ENCODE measurements at regions not wholly inside any gene's neighbourhood (a gene's known extent, or its start where the extent isn't known, plus 50 kb on each side); places are given as distances from the start of the nearest gene placed in this dataset.

GRCh38 chr1:5596651-5597050, 395.6 kb downstream of the NPHP4 start:
- Histone ChIP-seq H3K36me3 (ENCODE audit: control insufficient read depth, low read length) (no peaks in the 10 kb centered on the region), H3K79me2 (ENCODE audit: control insufficient read depth, low read length) (no peaks in the 10 kb centered on the region)
- no peak for TF ChIP-seq CTCF (IDR thresholded peaks at IDR 0.05; ENCODE audit: low read depth, low read length, poor library complexity, severe bottlenecking)
- TF ChIP-seq EZH2phosphoT487 (IDR thresholded peaks at IDR 0.05; ENCODE audit: borderline replicate concordance, low read length): no peak

GRCh38 chr1:5595531-5596170, 396.6 kb downstream of the NPHP4 start:
- no peaks in the 10 kb centered on the region for H3K36me3 ChIP-seq (ENCODE audit: control insufficient read depth, low read length)
- H3K79me2 ChIP-seq (ENCODE audit: control insufficient read depth, low read length): no peaks in the 10 kb centered on the region
- no peak overlapping the region for H3K4me2 ChIP-seq (ENCODE audit: low read length)
- no peaks in the 10 kb centered on the region for H3K4me1 ChIP-seq (ENCODE audit: control insufficient read depth, low read length)
- peaks cover 5% of the 10 kb centered on the region; the same call in 1 of the 2 replicates for H3K9me3 ChIP-seq (ENCODE audit: control insufficient read depth, insufficient read depth, low read length)
- H3K4me3 ChIP-seq (ENCODE audit: low read length): no peak overlapping the region
- no peaks in the 10 kb centered on the region for H3F3A ChIP-seq (ENCODE audit: control insufficient read depth, insufficient read depth)
- no peak overlapping the region for H3K27ac ChIP-seq (ENCODE audit: low read depth, low read length)
- H3K27me3 ChIP-seq (ENCODE audit: control insufficient read depth, low read length): no peaks in the 10 kb centered on the region
- H4K20me1 ChIP-seq (ENCODE audit: control insufficient read depth, insufficient read depth, low read depth, low read length): no peaks in the 10 kb centered on the region
- H3K9me2 ChIP-seq (replicated peaks; ENCODE audit: control insufficient read depth, low read length): no peaks in the 10 kb centered on the region
- TF ChIP-seq CTCF (IDR thresholded peaks at IDR 0.05; ENCODE audit: low read depth, low read length, poor library complexity, severe bottlenecking) (no peak), EZH2phosphoT487 (IDR thresholded peaks at IDR 0.05; ENCODE audit: borderline replicate concordance, low read length) (no peak)

More at GRCh38 chr1:5596651-5597050, 395.6 kb downstream of the NPHP4 start:
- Histone ChIP-seq H3K4me2 (ENCODE audit: low read length) (no peak overlapping the region), H3F3A (ENCODE audit: control insufficient read depth, insufficient read depth) (no peaks in the 10 kb centered on the region), H3K4me3 (ENCODE audit: low read length) (no peak overlapping the region), H3K4me1 (ENCODE audit: control insufficient read depth, low read length) (no peaks in the 10 kb centered on the region), H4K20me1 (ENCODE audit: control insufficient read depth, insufficient read depth, low read depth, low read length) (no peaks in the 10 kb centered on the region), H3K9me3 (ENCODE audit: control insufficient read depth, insufficient read depth, low read length) (no peaks in the 10 kb centered on the region), H3K27ac (ENCODE audit: low read depth, low read length) (no peak overlapping the region), H3K9me2 (replicated peaks; ENCODE audit: control insufficient read depth, low read length) (no peaks in the 10 kb centered on the region), H3K27me3 (ENCODE audit: control insufficient read depth, low read length) (no peaks in the 10 kb centered on the region)

- H3K27me3 ChIP-seq (ENCODE audit: control insufficient read depth, low read length): no peaks in the 10 kb centered on the region
- no peaks in the 10 kb centered on the region for H4K20me1 ChIP-seq (ENCODE audit: control insufficient read depth, insufficient read depth, low read depth, low read length)
- H3K4me2 ChIP-seq (ENCODE audit: low read length): no peak overlapping the region
- H3K4me1 ChIP-seq (ENCODE audit: control insufficient read depth, low read length): no peaks in the 10 kb centered on the region
- H3K9me2 ChIP-seq (replicated peaks; ENCODE audit: control insufficient read depth, low read length): no peaks in the 10 kb centered on the region
- peaks cover 5% of the 10 kb centered on the region; the same call in 1 of the 2 replicates for H3K9me3 ChIP-seq (ENCODE audit: control insufficient read depth, insufficient read depth, low read length)
- TF ChIP-seq EZH2phosphoT487 (IDR thresholded peaks at IDR 0.05; ENCODE audit: borderline replicate concordance, low read length): no peak
- no peak for TF ChIP-seq CTCF (IDR thresholded peaks at IDR 0.05; ENCODE audit: low read depth, low read length, poor library complexity, severe bottlenecking)
- no peaks in the 10 kb centered on the region for H3K36me3 ChIP-seq (ENCODE audit: control insufficient read depth, low read length)
- no peak overlapping the region for H3K4me3 ChIP-seq (ENCODE audit: low read length)
- H3F3A ChIP-seq (ENCODE audit: control insufficient read depth, insufficient read depth): no peaks in the 10 kb centered on the region
- H3K27ac ChIP-seq (ENCODE audit: low read depth, low read length): no peak overlapping the region
- H3K79me2 ChIP-seq (ENCODE audit: control insufficient read depth, low read length): no peaks in the 10 kb centered on the region
Observed at GRCh38 chr1:5594056-5594956, 397.9 kb downstream of the NPHP4 start.

Data from DOHH2 (cell line).